Neural progenitor cell (in vitro differentiated cells): ENCODE measurements at regions not wholly inside any gene's neighbourhood (a gene's known extent, or its start where the extent isn't known, plus 50 kb on each side); places are given as distances from the start of the nearest gene placed in this dataset.

Experiments
- DNase-seq: peaks from one replicate; pipeline ENCODE4 v3.0.0-alpha.2; 2016; ENCODE audit warnings: low spot score
- H2AFZ ChIP-seq: fragments of 200-600 bp; sonication (generic); replicated peaks from 2 replicates; pipeline ENCODE4 v1.6.1; 2016; ENCODE audit warnings: antibody characterized with exemption
- H3F3A ChIP-seq: fragments of 200-600 bp; sonication (generic); 2 replicates; pipeline ENCODE4 v1.6.1; 2016; ENCODE audit warnings: antibody characterized with exemption, low read depth
- H3K27ac ChIP-seq: fragments of 200-600 bp; sonication (generic); 2 replicates; pipeline ENCODE4 v1.5.1; 2016; ENCODE audit warnings: mild to moderate bottlenecking
- H3K27me3 ChIP-seq: fragments of 200-600 bp; sonication (generic); 2 replicates; pipeline ENCODE4 v1.6.1; 2016; ENCODE audit warnings: mild to moderate bottlenecking, moderate library complexity
- H3K36me3 ChIP-seq: fragments of 200-600 bp; sonication (generic); 2 replicates; pipeline ENCODE4 v1.5.1; 2016
- H3K4me1 ChIP-seq: fragments of 200-600 bp; sonication (generic); 2 replicates; pipeline ENCODE4 v1.6.1; 2016; ENCODE audit warnings: mixed run types
- H3K4me2 ChIP-seq: fragments of 200-600 bp; sonication (generic); 2 replicates; pipeline ENCODE4 v1.6.1; 2016
- H3K4me3 ChIP-seq: fragments of 200-600 bp; sonication (generic); 2 replicates; pipeline ENCODE4 v1.5.1; 2016
- H3K79me2 ChIP-seq: fragments of 200-600 bp; sonication (generic); 2 replicates; pipeline ENCODE4 v1.6.1; 2016; ENCODE audit warnings: low read depth
- H3K9ac ChIP-seq: fragments of 200-600 bp; sonication (generic); 2 replicates; pipeline ENCODE4 v1.6.1; 2016
- H3K9me3 ChIP-seq: fragments of 200-600 bp; sonication (generic); 2 replicates; pipeline ENCODE4 v1.5.1; 2016; ENCODE audit warnings: low read depth
- H4K20me1 ChIP-seq: fragments of 200-600 bp; sonication (generic); 2 replicates; pipeline ENCODE4 v1.6.1; 2016; ENCODE audit warnings: low read depth
- H3K27ac Mint-ChIP-seq: 3 replicates; pipeline ENCODE4 v1.8.0; 2021; ENCODE audit warnings: mixed read lengths
- H3K27me3 Mint-ChIP-seq: 2 replicates; pipeline ENCODE4 v1.8.0; 2022; ENCODE audit warnings: low read depth, mild to moderate bottlenecking, inconsistent platforms, moderate library complexity, mixed read lengths; ENCODE audit not compliant: insufficient read depth
- H3K36me3 Mint-ChIP-seq: 3 replicates; pipeline ENCODE4 v1.8.0; 2021; ENCODE audit warnings: mixed read lengths
- H3K4me1 Mint-ChIP-seq: 3 replicates; pipeline ENCODE4 v1.8.0; 2021; ENCODE audit warnings: mixed read lengths
- H3K4me3 Mint-ChIP-seq: 3 replicates; pipeline ENCODE4 v1.8.0; 2021; ENCODE audit warnings: mild to moderate bottlenecking, moderate library complexity, mixed read lengths
- H3K9me3 Mint-ChIP-seq: 3 replicates; pipeline ENCODE4 v1.8.0; 2020; ENCODE audit warnings: mixed read lengths
- EZH2 ChIP-seq: fragments of 200-600 bp; sonication (generic); IDR thresholded peaks from 2 replicates; pipeline ENCODE4 v1.6.1; 2017; ENCODE audit warnings: antibody characterized with exemption, mild to moderate bottlenecking, moderate library complexity
- EZH2phosphoT487 ChIP-seq: fragments of 200-600 bp; sonication (generic); IDR thresholded peaks from 2 replicates; pipeline ENCODE4 v1.6.1; 2017; ENCODE audit warnings: antibody characterized with exemption
- TF ChIP-seq, protein P1 (sequence below): fragments of 200-600 bp; sonication (generic); IDR thresholded peaks from 2 replicates; pipeline ENCODE4 v1.5.1; 2017; ENCODE audit warnings: antibody characterized with exemption, mild to moderate bottlenecking

DNA sequence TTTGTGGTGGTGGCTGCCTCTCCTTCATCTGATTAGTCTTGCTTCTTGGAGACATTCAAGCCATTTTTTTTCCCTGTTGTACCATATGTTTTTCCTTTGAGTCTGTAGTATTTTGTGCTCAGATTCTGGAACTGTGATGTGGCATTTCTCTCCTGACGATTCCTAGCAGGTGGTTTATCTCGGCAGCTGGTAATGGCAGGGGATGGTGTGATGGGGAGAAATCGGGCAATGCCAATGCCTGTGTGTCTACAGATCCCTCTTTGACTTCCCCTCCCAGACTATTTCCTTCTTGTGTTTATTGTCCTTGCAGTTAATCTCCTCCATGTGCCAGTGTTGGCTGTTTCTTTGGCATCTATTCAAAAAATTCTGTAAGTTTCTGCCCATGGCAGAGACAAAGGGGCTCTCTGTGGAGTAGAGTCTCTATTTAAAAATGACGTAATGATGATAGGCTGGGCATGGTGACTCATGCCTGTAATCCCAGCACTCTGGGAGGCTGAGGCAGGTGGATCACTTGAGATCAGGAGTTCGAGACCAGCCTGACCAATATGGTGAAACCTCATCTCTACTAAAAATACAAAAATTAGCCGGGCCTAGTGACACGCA lies 90.2 kb upstream of the ERCC4 start:
- Histone ChIP-seq H3K36me3 (no peaks in the 10 kb centered on the region), H3K27ac (no peak overlapping the region), H2AFZ (no peak overlapping the region), H3K79me2 (no peaks in the 10 kb centered on the region), H4K20me1 (no peaks in the 10 kb centered on the region), H3K4me3 (no peak overlapping the region), H3K4me2 (no peak overlapping the region), H3K4me1 (no peaks in the 10 kb centered on the region), H3K9ac (no peak overlapping the region), H3K27me3 (no peaks in the 10 kb centered on the region), H3K9me3 (no peaks in the 10 kb centered on the region), H3F3A (no peaks in the 10 kb centered on the region)
- Mint-ChIP-seq H3K9me3 (peaks cover 3% of the 10 kb centered on the region), H3K36me3 (no peaks in the 10 kb centered on the region), H3K4me1 (peaks cover 12% of the 10 kb centered on the region), H3K27ac (peak overlapping the region; percentile 16), H3K27me3 (peaks cover 4% of the 10 kb centered on the region), H3K4me3 (no peak overlapping the region)
- no peak for DNase-seq
- TF ChIP-seq EZH2 (no peak), EZH2phosphoT487 (no peak)
- TF ChIP-seq, protein P1, sequence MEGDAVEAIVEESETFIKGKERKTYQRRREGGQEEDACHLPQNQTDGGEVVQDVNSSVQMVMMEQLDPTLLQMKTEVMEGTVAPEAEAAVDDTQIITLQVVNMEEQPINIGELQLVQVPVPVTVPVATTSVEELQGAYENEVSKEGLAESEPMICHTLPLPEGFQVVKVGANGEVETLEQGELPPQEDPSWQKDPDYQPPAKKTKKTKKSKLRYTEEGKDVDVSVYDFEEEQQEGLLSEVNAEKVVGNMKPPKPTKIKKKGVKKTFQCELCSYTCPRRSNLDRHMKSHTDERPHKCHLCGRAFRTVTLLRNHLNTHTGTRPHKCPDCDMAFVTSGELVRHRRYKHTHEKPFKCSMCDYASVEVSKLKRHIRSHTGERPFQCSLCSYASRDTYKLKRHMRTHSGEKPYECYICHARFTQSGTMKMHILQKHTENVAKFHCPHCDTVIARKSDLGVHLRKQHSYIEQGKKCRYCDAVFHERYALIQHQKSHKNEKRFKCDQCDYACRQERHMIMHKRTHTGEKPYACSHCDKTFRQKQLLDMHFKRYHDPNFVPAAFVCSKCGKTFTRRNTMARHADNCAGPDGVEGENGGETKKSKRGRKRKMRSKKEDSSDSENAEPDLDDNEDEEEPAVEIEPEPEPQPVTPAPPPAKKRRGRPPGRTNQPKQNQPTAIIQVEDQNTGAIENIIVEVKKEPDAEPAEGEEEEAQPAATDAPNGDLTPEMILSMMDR: no peak

DNA sequence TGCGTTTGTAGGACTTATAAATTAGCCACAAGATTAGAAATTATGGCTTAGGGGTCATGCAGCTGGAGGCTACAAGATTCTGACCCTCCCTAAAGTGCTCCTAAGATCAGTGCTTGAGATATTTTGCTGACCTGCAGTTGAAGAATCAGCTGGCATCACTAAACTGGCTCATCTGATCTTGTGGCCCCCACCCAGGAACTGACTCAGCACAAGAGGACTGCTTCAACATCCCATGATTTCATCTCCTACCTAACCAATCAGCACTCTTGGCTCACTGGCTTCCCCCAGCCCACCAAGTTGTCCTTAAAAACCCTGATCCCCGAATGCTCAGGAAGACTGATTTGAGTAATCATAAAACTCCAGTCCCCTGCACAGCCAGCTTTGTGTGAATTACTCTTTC lies 86.4 kb upstream of the ERCC4 start:
- H3K9ac ChIP-seq: no peak overlapping the region
- H3K4me3 Mint-ChIP-seq: no peak overlapping the region
- no peaks in the 10 kb centered on the region for H3F3A ChIP-seq
- H3K36me3 ChIP-seq: no peaks in the 10 kb centered on the region
- H3K79me2 ChIP-seq: no peaks in the 10 kb centered on the region
- peaks cover 9% of the 10 kb centered on the region for H3K4me1 Mint-ChIP-seq
- no peak overlapping the region for H3K4me2 ChIP-seq
- H3K4me3 ChIP-seq: no peak overlapping the region
- H4K20me1 ChIP-seq: no peaks in the 10 kb centered on the region
- no peaks in the 10 kb centered on the region for H3K9me3 Mint-ChIP-seq
- no peak overlapping the region for H2AFZ ChIP-seq
- no peak for DNase-seq
- H3K4me1 ChIP-seq: no peaks in the 10 kb centered on the region
- H3K9me3 ChIP-seq: no peaks in the 10 kb centered on the region
- H3K36me3 Mint-ChIP-seq: no peaks in the 10 kb centered on the region
- no peak overlapping the region for H3K27ac ChIP-seq
- H3K27me3 Mint-ChIP-seq: peaks cover 4% of the 10 kb centered on the region
- no peaks in the 10 kb centered on the region for H3K27me3 ChIP-seq
- TF ChIP-seq EZH2phosphoT487 (no peak), EZH2 (no peak)
- TF ChIP-seq, protein P1: no peak
- H3K27ac Mint-ChIP-seq: no peak overlapping the region

DNA sequence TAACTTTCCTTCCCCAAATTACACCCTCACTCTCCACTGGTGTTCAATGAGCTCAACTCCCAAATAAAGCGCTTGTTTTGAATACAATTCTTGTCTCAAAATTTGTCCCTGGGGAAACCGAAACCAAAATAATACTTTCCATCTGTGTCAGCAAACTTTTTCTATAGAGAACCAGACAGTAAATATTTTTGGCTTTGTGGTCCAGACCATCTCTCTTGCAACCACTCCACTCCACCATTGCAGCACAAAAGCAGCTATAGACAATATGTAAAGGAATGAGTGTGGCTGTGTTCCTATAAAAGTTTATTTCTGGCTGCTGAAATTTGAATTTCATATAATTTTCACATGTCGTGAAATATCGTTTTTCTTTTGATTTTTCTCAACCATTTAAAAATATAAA lies 84.6 kb upstream of the ERCC4 start:
- Histone ChIP-seq H3K9ac (no peak overlapping the region), H4K20me1 (no peaks in the 10 kb centered on the region), H3F3A (no peaks in the 10 kb centered on the region), H3K36me3 (no peaks in the 10 kb centered on the region), H3K79me2 (no peaks in the 10 kb centered on the region), H3K27ac (no peak overlapping the region), H3K4me2 (no peak overlapping the region), H3K4me3 (no peak overlapping the region), H3K27me3 (no peaks in the 10 kb centered on the region), H2AFZ (no peak overlapping the region), H3K4me1 (no peaks in the 10 kb centered on the region), H3K9me3 (no peaks in the 10 kb centered on the region)
- peaks cover 4% of the 10 kb centered on the region for H3K27me3 Mint-ChIP-seq
- no peak overlapping the region for H3K4me3 Mint-ChIP-seq
- no peak overlapping the region for H3K27ac Mint-ChIP-seq
- no peak for TF ChIP-seq EZH2
- TF ChIP-seq, protein P1: no peak
- TF ChIP-seq EZH2phosphoT487: no peak
- no peaks in the 10 kb centered on the region for H3K36me3 Mint-ChIP-seq
- H3K9me3 Mint-ChIP-seq: no peaks in the 10 kb centered on the region
- H3K4me1 Mint-ChIP-seq: peaks cover 5% of the 10 kb centered on the region
- DNase-seq: no peak
